Hepatocyte (in vitro differentiated cells): ENCODE measurements at regions not wholly inside any gene's neighbourhood (a gene's known extent, or its start where the extent isn't known, plus 50 kb on each side); places are given as distances from the start of the nearest gene placed in this dataset.

Source experiments
- DNase-seq: peaks from one replicate; pipeline ENCODE4 v3.0.0-alpha.2; 2016; ENCODE audit warnings: low spot score
- H2AFZ ChIP-seq: fragments of 200-600 bp; sonication (generic); 2 replicates; pipeline ENCODE4 v1.6.0; 2016; ENCODE audit warnings: antibody characterized with exemption, mild to moderate bottlenecking
- H3K27ac ChIP-seq: fragments of 200-600 bp; sonication (generic); 2 replicates; pipeline ENCODE4 v1.5.1; 2016; ENCODE audit warnings: mild to moderate bottlenecking
- H3K27me3 ChIP-seq: fragments of 200-600 bp; sonication (generic); 2 replicates; pipeline ENCODE4 v1.6.1; 2016
- H3K36me3 ChIP-seq: fragments of 200-600 bp; sonication (generic); replicated peaks from 2 replicates; pipeline ENCODE4 v1.5.1; 2016; ENCODE audit warnings: low read depth; ENCODE audit not compliant: insufficient read depth
- H3K4me1 ChIP-seq: fragments of 200-600 bp; sonication (generic); 2 replicates; pipeline ENCODE4 v1.5.1; 2016; ENCODE audit warnings: mild to moderate bottlenecking, moderate library complexity; ENCODE audit not compliant: insufficient read depth
- H3K4me2 ChIP-seq: fragments of 200-600 bp; sonication (generic); 2 replicates; pipeline ENCODE4 v1.6.0; 2016
- H3K4me3 ChIP-seq: fragments of 200-600 bp; sonication (generic); 2 replicates; pipeline ENCODE4 v1.5.1; 2016; ENCODE audit warnings: mild to moderate bottlenecking
- H3K79me2 ChIP-seq: fragments of 200-600 bp; sonication (generic); 2 replicates; pipeline ENCODE4 v1.6.0; 2017; ENCODE audit warnings: mild to moderate bottlenecking
- H3K9me2 ChIP-seq: fragments of 200-600 bp; sonication (generic); replicated peaks from 2 replicates; pipeline ENCODE4 v1.6.0; 2017; ENCODE audit warnings: mild to moderate bottlenecking; ENCODE audit not compliant: insufficient read depth
- H3K9me3 ChIP-seq: fragments of 200-600 bp; sonication (generic); 2 replicates; pipeline ENCODE4 v1.5.1; 2016; ENCODE audit warnings: low read depth, mild to moderate bottlenecking
- H4K20me1 ChIP-seq: fragments of 200-600 bp; sonication (generic); 2 replicates; pipeline ENCODE4 v1.6.0; 2016; ENCODE audit warnings: mild to moderate bottlenecking; ENCODE audit not compliant: insufficient read depth, poor library complexity, severe bottlenecking
- CTCF ChIP-seq: fragments of 200-600 bp; sonication (generic); IDR thresholded peaks from 2 replicates; pipeline ENCODE4 v1.5.1; 2016; ENCODE audit warnings: antibody characterized with exemption, mild to moderate bottlenecking; ENCODE audit not compliant: poor library complexity
- EZH2 ChIP-seq: fragments of 200-600 bp; sonication (generic); IDR thresholded peaks from 2 replicates; pipeline ENCODE4 v1.6.1; 2016; ENCODE audit warnings: antibody characterized with exemption, mild to moderate bottlenecking, borderline replicate concordance
- EZH2phosphoT487 ChIP-seq: fragments of 200-600 bp; sonication (generic); IDR thresholded peaks from one replicate; pipeline ENCODE4 v1.6.1; 2018; ENCODE audit warnings: antibody characterized with exemption, mild to moderate bottlenecking, low read depth, moderate library complexity; ENCODE audit not compliant: unreplicated experiment, severe bottlenecking
- WGBS: methylation state at CpG from one replicate; pipeline ENCODE4 v1.1.6; 2016; ENCODE audit warnings: low lambda C conversion rate; ENCODE audit errors: missing lambda C conversion rate; 5-methylcytosine and 5-hydroxymethylcytosine counted together

- Histone ChIP-seq H3K4me3 (no peak overlapping the region), H3K9me3 (no peaks in the 10 kb centered on the region), H3K4me1 (no peaks in the 10 kb centered on the region), H3K9me2 (no peaks in the 10 kb centered on the region), H3K36me3 (no peaks in the 10 kb centered on the region), H2AFZ (no peak overlapping the region), H3K79me2 (no peaks in the 10 kb centered on the region), H3K27ac (no peak overlapping the region), H4K20me1 (no peaks in the 10 kb centered on the region), H3K4me2 (no peak overlapping the region), H3K27me3 (no peaks in the 10 kb centered on the region)
- 95% methylated on average over 1 of the region's 1 CpG for WGBS
- TF ChIP-seq EZH2 (no peak), EZH2phosphoT487 (no peak), CTCF (no peak)
- no peak for DNase-seq
Observed at GRCh38 chr4:20416800-20417199, 165.1 kb downstream of the SLIT2 start.

GRCh38 chr4:20418861-20419451 lies 167.3 kb downstream of the SLIT2 start:
- H3K9me2 ChIP-seq: no peaks in the 10 kb centered on the region
- DNase-seq: peak; percentile 47
- H3K4me3 ChIP-seq: no peak overlapping the region
- no peaks in the 10 kb centered on the region for H3K4me1 ChIP-seq
- no peaks in the 10 kb centered on the region for H3K27me3 ChIP-seq
- no peaks in the 10 kb centered on the region for H3K9me3 ChIP-seq
- no peaks in the 10 kb centered on the region for H3K36me3 ChIP-seq
- WGBS: 39% methylated on average over 4 of the region's 4 CpGs
- no peaks in the 10 kb centered on the region for H4K20me1 ChIP-seq
- H3K79me2 ChIP-seq: no peaks in the 10 kb centered on the region
- no peak overlapping the region for H3K27ac ChIP-seq
- peak overlapping the region; percentile 63 for H3K4me2 ChIP-seq
- peak overlapping the region; percentile 15 for H2AFZ ChIP-seq
- no peak for TF ChIP-seq EZH2
- peak; percentile 71 for TF ChIP-seq CTCF
- TF ChIP-seq EZH2phosphoT487: no peak

- Histone ChIP-seq H3K9me3 (no peaks in the 10 kb centered on the region), H4K20me1 (no peaks in the 10 kb centered on the region), H3K79me2 (no peaks in the 10 kb centered on the region), H3K36me3 (no peaks in the 10 kb centered on the region), H3K27ac (no peak overlapping the region), H3K4me2 (no peak overlapping the region), H3K9me2 (no peaks in the 10 kb centered on the region), H2AFZ (no peak overlapping the region), H3K27me3 (no peaks in the 10 kb centered on the region), H3K4me3 (no peak overlapping the region), H3K4me1 (no peaks in the 10 kb centered on the region)
- DNase-seq: no peak
- 57% methylated on average over 3 of the region's 3 CpGs for WGBS
- TF ChIP-seq EZH2: no peak
- TF ChIP-seq EZH2phosphoT487: no peak
- no peak for TF ChIP-seq CTCF
Observed at GRCh38 chr4:20420916-20421602, 169.4 kb downstream of the SLIT2 start.
